HG03064 (cell line): ENCODE measurements at regions not wholly inside any gene's neighbourhood (a gene's known extent, or its start where the extent isn't known, plus 50 kb on each side); places are given as distances from the start of the nearest gene placed in this dataset.

Experiments
- ATAC-seq: cut with Tn5 transposase; IDR thresholded peaks from one replicate; pipeline ENCODE4 v1.9.1; 2021; ENCODE audit warnings: low read depth; ENCODE audit not compliant: unreplicated experiment

GRCh38 chr2:104577143-104577542 lies 276.8 kb upstream of the POU3F3 start:
- ATAC-seq, result no peak

GRCh38 chr2:104582471-104582870 lies 271.4 kb upstream of the POU3F3 start:
- no peak for ATAC-seq

- no peak for ATAC-seq
Measured at GRCh38 chr2:104583811-104584210, 270.1 kb upstream of the POU3F3 start.

- ATAC-seq, result no peak
Measured at GRCh38 chr2:104584393-104584792, 269.5 kb upstream of the POU3F3 start.

GRCh38 chr2:104595576-104595975 lies 258.3 kb upstream of the POU3F3 start:
- ATAC-seq, result no peak

- ATAC-seq, result no peak
Measured at GRCh38 chr2:104597942-104598341, 256.0 kb upstream of the POU3F3 start.

GRCh38 chr2:104598636-104599035 lies 255.3 kb upstream of the POU3F3 start:
- ATAC-seq, result no peak

- ATAC-seq, result no peak
Measured at GRCh38 chr2:104599787-104600510, 254.0 kb upstream of the POU3F3 start.

- ATAC-seq, result no peak
Measured at GRCh38 chr2:104606056-104606455, 247.9 kb upstream of the POU3F3 start.

GRCh38 chr2:104616856-104617255 lies 237.1 kb upstream of the POU3F3 start:
- ATAC-seq, result no peak

GRCh38 chr2:104620801-104621200 lies 233.1 kb upstream of the POU3F3 start:
- no peak for ATAC-seq

- no peak for ATAC-seq
Measured at GRCh38 chr2:104635608-104636007, 218.3 kb upstream of the POU3F3 start.

GRCh38 chr2:104638190-104638858 lies 215.6 kb upstream of the POU3F3 start:
- ATAC-seq, result no peak

- no peak for ATAC-seq
Measured at GRCh38 chr2:104638859-104639202, 215.1 kb upstream of the POU3F3 start.

- no peak for ATAC-seq
Measured at GRCh38 chr2:104641786-104642185, 212.1 kb upstream of the POU3F3 start.

GRCh38 chr2:104648376-104648775 lies 205.5 kb upstream of the POU3F3 start:
- no peak for ATAC-seq

- no peak for ATAC-seq
Measured at GRCh38 chr2:104649866-104650265, 204.0 kb upstream of the POU3F3 start.

- ATAC-seq, result no peak
Measured at GRCh38 chr2:104650405-104650996, 203.4 kb upstream of the POU3F3 start.

- no peak for ATAC-seq
Measured at GRCh38 chr2:104654811-104655210, 199.1 kb upstream of the POU3F3 start.

GRCh38 chr2:104656571-104657163 lies 197.2 kb upstream of the POU3F3 start:
- ATAC-seq, result no peak

GRCh38 chr2:104658144-104658835 lies 195.6 kb upstream of the POU3F3 start:
- ATAC-seq, result no peak
